Left lung (tissue), 4 donors: ENCODE measurements at regions not wholly inside any gene's neighbourhood (a gene's known extent, or its start where the extent isn't known, plus 50 kb on each side); places are given as distances from the start of the nearest gene placed in this dataset.

Experiments used
- ATAC-seq: fragments of 200-7000 bp; cut with Tn5 transposase; one replicate; pipeline ENCODE4 v1.9.1; 2020; ENCODE audit warnings: moderate library complexity
- DNase-seq, 4 donors: peaks; one replicate each; pipeline ENCODE4 v3.0.0-alpha.2; 2013 to 2020
- H3K27ac ChIP-seq, 2 donors: fragments of 200-600 bp; sonication (generic) in 1 of 2; one replicate each; pipeline versions ENCODE4 v1.5.0 to v1.8.0; 2020 to 2021
- H3K27me3 ChIP-seq, 2 donors: fragments of 200-600 bp; sonication (generic) in 1 of 2; one replicate each; pipeline versions ENCODE4 v1.5.0 to v1.8.0; 2020 to 2021
- H3K36me3 ChIP-seq, 2 donors: fragments of 200-600 bp; sonication (generic) in 1 of 2; one replicate each; pipeline versions ENCODE4 v1.5.0 to v1.8.0; 2020 to 2021
- H3K4me1 ChIP-seq, 2 donors: fragments of 200-600 bp; one replicate each; pipeline ENCODE4 v1.8.0; 2021
- H3K4me3 ChIP-seq, 2 donors: fragments of 200-600 bp; sonication (generic) in 1 of 2; one replicate each; pipeline versions ENCODE4 v1.5.0 to v1.8.0; 2020 to 2021; ENCODE audit warnings: mild to moderate bottlenecking in 1 of 2
- H3K9me3 ChIP-seq, 2 donors: fragments of 200-600 bp; sonication (generic) in 1 of 2; one replicate each; pipeline versions ENCODE4 v1.5.0 to v1.8.0; 2020 to 2021
- CTCF ChIP-seq, 2 donors: fragments of 200-600 bp; sonication (generic) in 1 of 2; IDR thresholded peaks; one replicate each; pipeline versions ENCODE4 v1.5.0 to v1.8.0; 2021; ENCODE audit warnings: antibody characterized with exemption in 2 of 2
- intact Hi-C, 2 donors: fragments of 100-400 bp; cut with DNase I; formaldehyde crosslinking; loops; one replicate each; pipeline versions ENCODE4 v1.11.2 to v1.14.2; 2022
- donor health status: DM: no; HTN: yes; CAD: no.
- donor health status: DM: no; HTN: no; CAD: no.

DNA sequence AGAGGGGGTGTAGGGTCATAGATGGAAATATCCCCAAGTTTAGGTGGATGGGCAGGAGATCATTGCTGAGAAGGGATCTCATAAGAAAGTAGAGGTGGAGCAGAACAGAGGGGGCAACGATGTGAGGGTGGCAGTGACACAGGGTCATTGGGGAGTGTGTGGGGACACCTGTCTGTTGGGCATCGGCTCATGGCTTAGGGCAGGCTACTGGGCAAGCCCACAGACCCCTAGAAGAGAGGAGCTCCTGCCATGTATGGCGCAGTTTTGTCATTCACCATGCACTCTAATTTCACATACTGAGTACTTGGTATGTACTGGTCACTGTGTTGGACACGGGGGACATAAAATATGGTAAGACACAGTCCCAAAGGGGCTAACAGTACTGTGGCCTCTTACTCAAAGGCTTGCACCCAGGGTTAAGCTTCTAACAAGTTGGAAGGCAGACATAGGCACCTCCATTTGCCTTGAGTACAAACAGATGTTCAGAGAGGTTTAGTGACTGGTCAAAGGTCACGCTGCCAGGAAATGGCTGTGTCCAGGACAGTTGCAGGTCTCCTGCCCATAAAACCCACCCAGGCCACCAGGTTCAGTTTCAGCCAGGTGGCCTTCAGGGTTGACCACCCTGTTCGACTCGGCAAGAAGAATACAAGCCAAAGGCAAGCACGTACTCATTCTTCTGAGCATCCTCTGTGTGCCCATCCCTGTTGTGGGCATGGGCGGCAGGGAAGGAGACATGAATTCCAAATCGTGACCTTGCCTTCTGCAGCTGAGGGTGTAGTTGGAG is 580.2 kb downstream of the KCNJ18 start:
- DNase-seq (no peak), ATAC-seq (no peak)
- Histone ChIP-seq H3K4me3 (no peak overlapping the region), H3K9me3 (peaks cover 0 to 50% of the 10 kb centered on the region in 2 donors), H3K27ac (no peak overlapping the region), H3K4me1 (no peaks in the 10 kb centered on the region), H3K36me3 (no peaks in the 10 kb centered on the region), H3K27me3 (no peaks in the 10 kb centered on the region)
- intact Hi-C loops, result no loop called here
- no peak for TF ChIP-seq CTCF (IDR thresholded peaks at IDR 0.05)

- Histone ChIP-seq H3K27me3 (no peaks in the 10 kb centered on the region), H3K4me3 (no peak overlapping the region), H3K9me3 (peaks cover 0 to 50% of the 10 kb centered on the region in 2 donors), H3K4me1 (no peaks in the 10 kb centered on the region), H3K36me3 (no peaks in the 10 kb centered on the region), H3K27ac (no peak overlapping the region)
- no peak for DNase-seq
- no peak for ATAC-seq
- intact Hi-C loops, result no loop called here
- no peak for TF ChIP-seq CTCF (IDR thresholded peaks at IDR 0.05)
These were observed 581.0 kb downstream of the KCNJ18 start for GRCh38 chr17:22273308-22273707.

DNA sequence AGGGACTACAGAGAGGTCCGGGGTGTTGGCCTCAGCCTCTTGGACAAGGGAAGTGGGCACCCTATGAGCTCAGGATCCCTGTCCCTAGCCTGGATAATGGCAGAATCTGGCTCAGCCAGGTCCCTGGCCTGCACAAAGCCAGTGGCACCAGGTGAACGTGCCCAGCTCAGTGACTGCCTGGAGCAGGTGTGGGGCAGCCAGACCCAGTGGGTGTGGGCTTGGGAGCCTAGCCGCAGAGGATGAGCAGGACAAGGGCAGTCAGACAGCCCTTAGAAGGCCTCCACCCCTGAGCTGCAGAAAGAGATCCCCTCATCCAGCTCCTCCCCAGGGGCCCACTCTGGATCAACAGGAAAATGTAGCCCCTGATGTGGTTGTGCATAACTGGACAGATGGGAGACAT is 585.3 kb downstream of the KCNJ18 start:
- H3K27me3 ChIP-seq, result no peaks in the 10 kb centered on the region
- no peaks in the 10 kb centered on the region for H3K4me1 ChIP-seq
- intact Hi-C loops, result no loop called here
- ATAC-seq, result no peak
- no peak overlapping the region for H3K4me3 ChIP-seq
- TF ChIP-seq CTCF (IDR thresholded peaks at IDR 0.05), result no peak
- peaks cover 0 to 29% of the 10 kb centered on the region in 2 donors for H3K9me3 ChIP-seq
- H3K27ac ChIP-seq, result no peak overlapping the region
- DNase-seq, result no peak
- H3K36me3 ChIP-seq, result no peaks in the 10 kb centered on the region

DNA sequence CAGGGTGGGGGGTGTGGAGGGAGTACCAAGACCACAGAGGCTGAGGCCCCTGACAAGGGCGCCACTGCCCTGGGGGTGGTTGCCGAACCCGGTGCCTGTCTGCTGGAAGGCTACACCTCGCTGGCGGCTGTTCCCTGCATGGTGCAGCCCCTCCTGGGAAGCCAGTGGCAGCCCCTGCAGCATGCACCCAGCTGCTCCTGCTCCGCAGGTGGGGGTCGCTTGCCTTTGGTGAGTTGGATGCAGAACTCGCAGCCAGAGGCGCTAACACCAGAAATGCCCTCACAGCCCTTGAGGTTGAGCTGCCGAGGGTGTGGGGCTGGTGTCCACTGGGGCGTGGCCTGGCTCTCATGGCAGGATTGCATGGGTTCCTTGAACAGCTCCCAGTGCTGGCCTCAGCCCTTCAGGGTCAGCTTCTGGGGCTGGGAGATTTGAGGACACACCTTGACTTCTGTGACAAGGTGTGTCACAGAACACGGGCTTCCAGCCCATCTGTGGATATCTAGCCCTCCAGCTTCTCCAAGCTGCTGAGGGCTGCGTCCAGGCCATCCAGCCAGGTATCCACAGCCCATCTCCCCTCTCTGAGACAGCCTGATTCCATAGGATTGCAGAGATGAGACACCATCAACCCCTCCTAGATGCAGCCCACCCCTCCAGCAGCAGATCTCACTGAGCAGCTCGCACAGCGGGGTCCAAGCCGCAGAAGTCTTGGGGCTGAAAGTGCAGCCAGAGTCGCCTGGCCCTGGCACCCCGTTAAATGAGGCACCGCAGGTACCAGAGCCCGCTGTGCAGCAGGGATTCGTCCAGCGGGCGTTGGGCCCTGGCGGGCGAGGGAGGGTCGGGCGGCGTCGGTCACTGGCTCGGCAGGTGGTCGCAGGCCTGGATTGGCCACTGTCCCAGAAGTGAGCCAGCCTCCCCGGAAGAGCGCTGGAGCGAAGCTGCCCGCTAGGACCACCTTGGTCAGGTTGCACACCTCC is 586.3 kb downstream of the KCNJ18 start:
- ATAC-seq, result no peak
- Histone ChIP-seq H3K36me3 (no peaks in the 10 kb centered on the region), H3K4me3 (no peak overlapping the region), H3K27ac (no peak overlapping the region), H3K27me3 (no peaks in the 10 kb centered on the region), H3K4me1 (no peaks in the 10 kb centered on the region), H3K9me3 (peaks cover 0 to 25% of the 10 kb centered on the region in 2 donors)
- TF ChIP-seq CTCF (IDR thresholded peaks at IDR 0.05), result no peak
- DNase-seq, result no peak
- intact Hi-C loops, result no loop called here
